ENCODE measurements at regions not wholly inside any gene's neighbourhood (a gene's known extent, or its start where the extent isn't known, plus 50 kb on each side); places are given as distances from the start of the nearest gene placed in this dataset.

GRCh38 chrX:121120690-121121605, 73.5 kb downstream of the GLUD2 start:
- Histone ChIP-seq H3K9ac (ENCODE audit: low read depth, low read length) (no peak overlapping the region), H3K79me2 (ENCODE audit: insufficient read depth, low read length) (no peaks in the 10 kb centered on the region), H2AFZ (ENCODE audit: low read depth, low read length) (no peak overlapping the region), H3K4me3 (ENCODE audit: low read depth in 1 of 2, low read length in 2 of 2) (no peak overlapping the region), H3K27me3 (ENCODE audit: insufficient read depth, low read length, poor library complexity) (no peaks in the 10 kb centered on the region), H3K4me2 (ENCODE audit: insufficient read depth, low read length) (no peak overlapping the region), H3K27ac (ENCODE audit: low read length) (no peak overlapping the region), H4K20me1 (ENCODE audit: insufficient read depth, low read length) (no peaks in the 10 kb centered on the region), H3K9me3 (ENCODE audit: insufficient read depth, low read length, severe bottlenecking) (no peaks in the 10 kb centered on the region), H3K4me1 (ENCODE audit: insufficient read depth, low read length) (no peaks in the 10 kb centered on the region), H3K36me3 (ENCODE audit: insufficient read depth, low read length) (no peaks in the 10 kb centered on the region)
- no peak for ATAC-seq (ENCODE audit: insufficient read depth, low read depth)
- TF ChIP-seq EZH2 (IDR thresholded peaks at IDR 0.05; ENCODE audit: borderline replicate concordance, low read depth, low read length, severe bottlenecking) (no peak), CTCF (IDR thresholded peaks at IDR 0.05; ENCODE audit: borderline replicate concordance, extremely low read depth, low read length, poor library complexity, severe bottlenecking) (no peak)
- no peak for DNase-seq

- no peak for ATAC-seq (ENCODE audit: insufficient read depth, low read depth)
- no peaks in the 10 kb centered on the region for H3K4me1 ChIP-seq (ENCODE audit: insufficient read depth, low read length)
- no peaks in the 10 kb centered on the region for H3K36me3 ChIP-seq (ENCODE audit: insufficient read depth, low read length)
- no peak overlapping the region for H3K4me2 ChIP-seq (ENCODE audit: insufficient read depth, low read length)
- no peak for DNase-seq
- H4K20me1 ChIP-seq (ENCODE audit: insufficient read depth, low read length) = no peaks in the 10 kb centered on the region
- no peak overlapping the region for H3K27ac ChIP-seq (ENCODE audit: low read length)
- no peaks in the 10 kb centered on the region for H3K27me3 ChIP-seq (ENCODE audit: insufficient read depth, low read length, poor library complexity)
- H3K79me2 ChIP-seq (ENCODE audit: insufficient read depth, low read length) = no peaks in the 10 kb centered on the region
- H3K9ac ChIP-seq (ENCODE audit: low read depth, low read length) = no peak overlapping the region
- H2AFZ ChIP-seq (ENCODE audit: low read depth, low read length) = no peak overlapping the region
- H3K4me3 ChIP-seq (ENCODE audit: low read depth in 1 of 2, low read length in 2 of 2) = no peak overlapping the region
- TF ChIP-seq EZH2 (IDR thresholded peaks at IDR 0.05; ENCODE audit: borderline replicate concordance, low read depth, low read length, severe bottlenecking) (no peak), CTCF (IDR thresholded peaks at IDR 0.05; ENCODE audit: borderline replicate concordance, extremely low read depth, low read length, poor library complexity, severe bottlenecking) (no peak)
- no peaks in the 10 kb centered on the region for H3K9me3 ChIP-seq (ENCODE audit: insufficient read depth, low read length, severe bottlenecking)
Measured at GRCh38 chrX:121122332-121122731, 74.9 kb downstream of the GLUD2 start.

- H3K79me2 ChIP-seq (ENCODE audit: insufficient read depth, low read length) = no peaks in the 10 kb centered on the region
- no peak overlapping the region for H3K27ac ChIP-seq (ENCODE audit: low read length)
- no peaks in the 10 kb centered on the region for H3K27me3 ChIP-seq (ENCODE audit: insufficient read depth, low read length, poor library complexity)
- no peaks in the 10 kb centered on the region for H3K9me3 ChIP-seq (ENCODE audit: insufficient read depth, low read length, severe bottlenecking)
- H3K36me3 ChIP-seq (ENCODE audit: insufficient read depth, low read length) = no peaks in the 10 kb centered on the region
- no peaks in the 10 kb centered on the region for H3K4me1 ChIP-seq (ENCODE audit: insufficient read depth, low read length)
- no peak overlapping the region for H3K4me2 ChIP-seq (ENCODE audit: insufficient read depth, low read length)
- no peak overlapping the region for H2AFZ ChIP-seq (ENCODE audit: low read depth, low read length)
- H4K20me1 ChIP-seq (ENCODE audit: insufficient read depth, low read length) = no peaks in the 10 kb centered on the region
- ATAC-seq (ENCODE audit: insufficient read depth, low read depth) = no peak
- H3K4me3 ChIP-seq (ENCODE audit: low read depth in 1 of 2, low read length in 2 of 2) = no peak overlapping the region
- TF ChIP-seq EZH2 (IDR thresholded peaks at IDR 0.05; ENCODE audit: borderline replicate concordance, low read depth, low read length, severe bottlenecking) (no peak), CTCF (IDR thresholded peaks at IDR 0.05; ENCODE audit: borderline replicate concordance, extremely low read depth, low read length, poor library complexity, severe bottlenecking) (no peak)
- H3K9ac ChIP-seq (ENCODE audit: low read depth, low read length) = no peak overlapping the region
- no peak for DNase-seq
Measured at GRCh38 chrX:121128925-121129877, 81.8 kb downstream of the GLUD2 start.

Measured in DND-41 (cell line).